Fibroblast of lung (primary cell): ENCODE measurements at regions not wholly inside any gene's neighbourhood (a gene's known extent, or its start where the extent isn't known, plus 50 kb on each side); places are given as distances from the start of the nearest gene placed in this dataset.

Experiments
- EZH2 ChIP-seq: IDR thresholded peaks from 2 replicates; pipeline ENCODE4 v1.5.1; 2012; ENCODE audit warnings: low read length, control low read depth, mild to moderate bottlenecking; ENCODE audit errors: missing control alignments
- TF ChIP-seq, protein P1 (sequence below), 2 donors: IDR thresholded peaks in 1 of 2; conservative IDR thresholded peaks in 1 of 2; 1 replicate in 1 of 2; 2 replicates in 1 of 2; pipeline ENCODE4 v1.5.1; 2011 to 2012; ENCODE audit warnings: low read length in 2 of 2, control low read depth in 1 of 2, inconsistent platforms in 1 of 2, low read depth in 1 of 2, mild to moderate bottlenecking in 1 of 2

- TF ChIP-seq, protein P1, sequence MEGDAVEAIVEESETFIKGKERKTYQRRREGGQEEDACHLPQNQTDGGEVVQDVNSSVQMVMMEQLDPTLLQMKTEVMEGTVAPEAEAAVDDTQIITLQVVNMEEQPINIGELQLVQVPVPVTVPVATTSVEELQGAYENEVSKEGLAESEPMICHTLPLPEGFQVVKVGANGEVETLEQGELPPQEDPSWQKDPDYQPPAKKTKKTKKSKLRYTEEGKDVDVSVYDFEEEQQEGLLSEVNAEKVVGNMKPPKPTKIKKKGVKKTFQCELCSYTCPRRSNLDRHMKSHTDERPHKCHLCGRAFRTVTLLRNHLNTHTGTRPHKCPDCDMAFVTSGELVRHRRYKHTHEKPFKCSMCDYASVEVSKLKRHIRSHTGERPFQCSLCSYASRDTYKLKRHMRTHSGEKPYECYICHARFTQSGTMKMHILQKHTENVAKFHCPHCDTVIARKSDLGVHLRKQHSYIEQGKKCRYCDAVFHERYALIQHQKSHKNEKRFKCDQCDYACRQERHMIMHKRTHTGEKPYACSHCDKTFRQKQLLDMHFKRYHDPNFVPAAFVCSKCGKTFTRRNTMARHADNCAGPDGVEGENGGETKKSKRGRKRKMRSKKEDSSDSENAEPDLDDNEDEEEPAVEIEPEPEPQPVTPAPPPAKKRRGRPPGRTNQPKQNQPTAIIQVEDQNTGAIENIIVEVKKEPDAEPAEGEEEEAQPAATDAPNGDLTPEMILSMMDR (conservative IDR thresholded peaks at IDR 0.05 in 1 of 2, IDR thresholded peaks at IDR 0.05 in 1 of 2; ENCODE audit: low read depth in 1 of 2, low read length in 2 of 2), result no peak
- no peak for TF ChIP-seq EZH2
Observed at GRCh38 chr2:60354713-60355112, 198.7 kb downstream of the BCL11A start.
